ENCODE measurements at regions not wholly inside any gene's neighbourhood (a gene's known extent, or its start where the extent isn't known, plus 50 kb on each side); places are given as distances from the start of the nearest gene placed in this dataset.

DNA sequence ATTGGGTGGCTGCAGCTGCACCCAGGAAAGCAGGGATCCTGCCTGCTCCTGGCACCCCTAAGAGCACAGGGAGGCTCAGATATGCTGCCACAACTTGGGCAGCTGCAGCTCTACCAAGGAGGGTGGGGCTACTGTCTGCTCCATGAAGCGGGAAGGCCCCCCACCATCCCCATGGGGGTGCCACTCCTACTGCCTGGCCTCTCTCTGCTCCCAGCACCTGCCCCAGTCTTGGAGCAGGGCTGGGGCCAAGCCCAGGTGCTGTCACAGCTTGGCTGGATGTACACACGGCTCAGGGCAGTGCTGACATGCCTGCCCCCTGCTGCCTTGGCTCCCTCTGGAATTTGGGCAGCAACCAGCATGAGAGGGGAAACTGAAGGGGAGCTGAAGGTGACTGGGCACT lies 214.7 kb upstream of the PLPPR1 start:
- TF ChIP-seq, protein P1, sequence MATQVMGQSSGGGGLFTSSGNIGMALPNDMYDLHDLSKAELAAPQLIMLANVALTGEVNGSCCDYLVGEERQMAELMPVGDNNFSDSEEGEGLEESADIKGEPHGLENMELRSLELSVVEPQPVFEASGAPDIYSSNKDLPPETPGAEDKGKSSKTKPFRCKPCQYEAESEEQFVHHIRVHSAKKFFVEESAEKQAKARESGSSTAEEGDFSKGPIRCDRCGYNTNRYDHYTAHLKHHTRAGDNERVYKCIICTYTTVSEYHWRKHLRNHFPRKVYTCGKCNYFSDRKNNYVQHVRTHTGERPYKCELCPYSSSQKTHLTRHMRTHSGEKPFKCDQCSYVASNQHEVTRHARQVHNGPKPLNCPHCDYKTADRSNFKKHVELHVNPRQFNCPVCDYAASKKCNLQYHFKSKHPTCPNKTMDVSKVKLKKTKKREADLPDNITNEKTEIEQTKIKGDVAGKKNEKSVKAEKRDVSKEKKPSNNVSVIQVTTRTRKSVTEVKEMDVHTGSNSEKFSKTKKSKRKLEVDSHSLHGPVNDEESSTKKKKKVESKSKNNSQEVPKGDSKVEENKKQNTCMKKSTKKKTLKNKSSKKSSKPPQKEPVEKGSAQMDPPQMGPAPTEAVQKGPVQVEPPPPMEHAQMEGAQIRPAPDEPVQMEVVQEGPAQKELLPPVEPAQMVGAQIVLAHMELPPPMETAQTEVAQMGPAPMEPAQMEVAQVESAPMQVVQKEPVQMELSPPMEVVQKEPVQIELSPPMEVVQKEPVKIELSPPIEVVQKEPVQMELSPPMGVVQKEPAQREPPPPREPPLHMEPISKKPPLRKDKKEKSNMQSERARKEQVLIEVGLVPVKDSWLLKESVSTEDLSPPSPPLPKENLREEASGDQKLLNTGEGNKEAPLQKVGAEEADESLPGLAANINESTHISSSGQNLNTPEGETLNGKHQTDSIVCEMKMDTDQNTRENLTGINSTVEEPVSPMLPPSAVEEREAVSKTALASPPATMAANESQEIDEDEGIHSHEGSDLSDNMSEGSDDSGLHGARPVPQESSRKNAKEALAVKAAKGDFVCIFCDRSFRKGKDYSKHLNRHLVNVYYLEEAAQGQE (IDR thresholded peaks at IDR 0.05; ENCODE audit: insufficient read depth in 1 of 2, low read depth in 2 of 2, low read length in 1 of 2) = no peak
- no peak for TF ChIP-seq CTCF (IDR thresholded peaks at IDR 0.05)
- TF ChIP-seq POLR2AphosphoS5 (IDR thresholded peaks at IDR 0.05; ENCODE audit: low read depth, low read length) = no peak

Data from Panc1 (cell line).